GM19463 (cell line): ENCODE measurements at regions not wholly inside any gene's neighbourhood (a gene's known extent, or its start where the extent isn't known, plus 50 kb on each side); places are given as distances from the start of the nearest gene placed in this dataset.
A peak's percentile ranks its signal among the peaks of the same experiment; 100 is the strongest.
"Not testable (repeated sequence)": the region's sequence is repeated elsewhere in the genome, so short reads cannot be mapped to it uniquely, and the experiment has no call there.

ENCODE experiments used
- ATAC-seq: cut with Tn5 transposase; IDR thresholded peaks from one replicate; pipeline ENCODE4 v1.9.1; 2021; ENCODE audit warnings: mild to moderate bottlenecking, moderate library complexity; ENCODE audit not compliant: unreplicated experiment

- not testable (repeated sequence) for ATAC-seq
These were observed 91.1 kb upstream of the KRAS start for GRCh38 chr12:25341877-25342276.

- no peak for ATAC-seq
These were observed 87.2 kb upstream of the KRAS start for GRCh38 chr12:25337916-25338315.

- ATAC-seq = peak; percentile 71
These were observed 81.4 kb upstream of the KRAS start for GRCh38 chr12:25332143-25332542.

DNA sequence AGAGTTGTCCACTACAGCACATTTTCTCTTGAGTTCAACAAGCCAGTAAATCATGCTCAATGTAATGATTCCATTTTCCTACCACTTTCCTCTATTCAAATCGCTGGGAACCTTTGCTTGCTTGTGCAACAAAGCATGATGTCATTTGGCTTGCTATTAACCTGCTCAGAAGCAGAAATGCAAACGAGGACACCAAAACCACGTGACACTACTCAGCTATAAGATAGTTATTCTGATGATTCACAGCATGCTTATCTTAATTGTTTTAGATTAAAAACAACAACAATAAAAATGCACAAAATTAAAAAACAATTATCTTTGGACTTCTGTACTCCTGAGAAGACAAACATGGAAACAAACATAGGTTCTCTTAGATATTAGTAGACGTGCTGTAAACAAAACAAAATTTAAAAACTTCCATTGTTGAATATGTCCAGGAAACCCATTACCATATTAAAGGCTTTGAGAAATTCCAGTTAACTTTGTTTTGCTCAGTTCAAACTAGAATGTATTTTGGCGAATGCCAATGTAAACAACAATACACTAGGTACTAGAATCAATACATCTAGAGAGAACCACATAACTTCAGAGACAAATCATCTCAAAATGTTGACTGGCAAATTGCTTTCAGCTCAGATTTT, 77.5 kb upstream of the KRAS start:
- ATAC-seq = peak; percentile 41

DNA sequence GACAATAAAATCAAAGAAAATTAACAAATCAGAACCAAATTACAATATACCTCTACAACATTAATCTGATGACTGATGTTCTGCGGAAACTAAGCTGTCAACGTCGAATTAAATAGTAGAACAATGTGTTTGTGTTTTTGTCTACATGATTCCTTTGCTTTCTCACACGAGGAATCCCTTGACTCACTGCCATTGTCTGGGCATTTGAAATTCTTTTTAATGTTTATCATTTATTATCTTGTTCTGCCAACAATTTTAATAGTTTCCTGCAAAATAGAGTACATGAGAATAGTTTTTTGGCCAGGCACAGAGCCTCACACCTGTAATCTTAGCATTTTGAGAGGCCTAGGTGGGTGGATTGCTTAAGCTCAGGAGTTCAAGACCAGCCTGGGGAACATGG, 76.6 kb upstream of the KRAS start:
- ATAC-seq = no peak

DNA sequence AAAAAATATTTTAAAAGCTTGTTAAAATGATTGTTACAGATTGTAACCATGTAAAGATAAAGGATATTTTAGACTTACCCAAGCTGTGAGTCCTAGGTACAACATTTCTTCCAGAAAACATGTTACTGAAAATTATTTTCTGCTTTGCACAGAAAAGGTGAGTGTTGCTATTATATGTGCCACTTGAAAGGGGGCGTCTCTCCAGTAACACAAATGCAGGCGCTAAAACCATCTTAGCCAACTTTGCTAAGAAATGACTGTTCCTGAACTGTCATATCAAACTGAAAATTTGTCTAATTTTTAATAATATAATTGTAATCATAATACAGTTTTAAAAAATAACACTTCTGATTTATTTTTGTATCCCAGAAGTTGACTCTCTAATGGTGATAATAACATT, 75.6 kb upstream of the KRAS start:
- ATAC-seq = no peak

GRCh38 chr12:25324861-25325260, 74.1 kb upstream of the KRAS start:
- ATAC-seq = no peak

- ATAC-seq = no peak
These were observed 72.9 kb upstream of the KRAS start for GRCh38 chr12:25323581-25323982.

- ATAC-seq = no peak
These were observed 72.3 kb upstream of the KRAS start for GRCh38 chr12:25322918-25323531.

GRCh38 chr12:25322351-25322750, 71.6 kb upstream of the KRAS start:
- ATAC-seq = no peak

- ATAC-seq = no peak
These were observed 71.0 kb upstream of the KRAS start for GRCh38 chr12:25321772-25322171.

DNA sequence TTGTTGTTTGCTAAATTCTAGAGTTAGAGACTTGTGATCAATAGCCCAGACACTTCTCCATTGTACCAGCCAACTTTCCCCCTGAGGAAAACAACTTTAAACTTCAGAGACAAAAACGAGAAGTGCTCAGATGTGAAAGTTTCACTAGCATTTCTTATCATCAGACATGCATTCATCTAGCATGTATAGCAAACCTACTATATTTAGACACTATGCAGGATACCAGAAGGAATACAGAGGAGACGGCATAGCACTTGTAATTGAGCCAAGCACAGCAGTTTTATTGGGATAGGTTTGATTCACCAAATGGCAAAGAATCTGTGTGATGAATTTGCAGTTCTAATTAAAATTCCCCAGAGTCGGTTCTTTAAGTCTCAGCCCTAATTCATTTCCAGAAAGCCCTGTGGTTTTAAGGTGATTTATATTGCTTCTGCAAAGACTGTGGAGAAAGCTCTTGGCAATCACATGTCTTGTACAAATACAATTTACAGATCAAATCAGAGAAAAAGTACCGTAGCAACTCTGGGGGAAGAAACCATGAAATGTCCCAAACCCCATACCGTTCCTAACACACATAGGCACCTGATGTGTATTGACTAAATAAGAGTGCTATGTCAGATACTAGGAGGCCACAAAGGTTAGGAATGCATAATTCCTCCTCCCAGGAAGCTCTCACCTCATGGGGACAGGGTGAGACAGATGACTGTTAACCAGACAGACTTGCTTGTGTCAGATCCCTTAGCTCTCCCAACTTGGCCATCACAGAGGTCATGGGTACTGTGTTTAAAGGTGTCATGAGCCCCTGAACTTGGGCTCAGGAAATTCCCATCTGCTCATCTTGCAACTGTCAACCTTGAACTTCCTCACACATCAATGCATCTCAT, 69.6 kb upstream of the KRAS start:
- peak; percentile 56 for ATAC-seq

- peak; percentile 7 for ATAC-seq
These were observed 68.7 kb upstream of the KRAS start for GRCh38 chr12:25319233-25319984.

DNA sequence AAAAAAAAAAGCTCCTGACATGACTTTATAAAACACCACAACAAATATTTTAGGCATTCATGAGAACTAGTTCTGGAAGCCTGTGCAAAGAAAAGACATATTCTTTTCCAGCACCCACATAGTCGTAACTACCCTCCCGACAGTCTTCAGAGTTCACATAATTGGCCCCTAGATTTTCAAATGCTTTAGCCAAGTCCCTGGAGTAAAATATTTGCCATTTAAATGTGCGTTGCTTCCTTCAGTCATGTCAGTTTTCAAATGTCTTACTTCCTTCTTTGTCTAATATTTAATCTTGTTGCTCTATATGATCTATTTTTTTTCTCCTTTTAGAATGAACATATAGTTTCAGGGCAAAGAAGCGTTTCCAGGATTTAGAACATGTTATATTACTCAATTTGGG, 66.8 kb upstream of the KRAS start:
- no peak for ATAC-seq

- ATAC-seq = no peak
These were observed 64.7 kb upstream of the KRAS start for GRCh38 chr12:25315388-25315787.

DNA sequence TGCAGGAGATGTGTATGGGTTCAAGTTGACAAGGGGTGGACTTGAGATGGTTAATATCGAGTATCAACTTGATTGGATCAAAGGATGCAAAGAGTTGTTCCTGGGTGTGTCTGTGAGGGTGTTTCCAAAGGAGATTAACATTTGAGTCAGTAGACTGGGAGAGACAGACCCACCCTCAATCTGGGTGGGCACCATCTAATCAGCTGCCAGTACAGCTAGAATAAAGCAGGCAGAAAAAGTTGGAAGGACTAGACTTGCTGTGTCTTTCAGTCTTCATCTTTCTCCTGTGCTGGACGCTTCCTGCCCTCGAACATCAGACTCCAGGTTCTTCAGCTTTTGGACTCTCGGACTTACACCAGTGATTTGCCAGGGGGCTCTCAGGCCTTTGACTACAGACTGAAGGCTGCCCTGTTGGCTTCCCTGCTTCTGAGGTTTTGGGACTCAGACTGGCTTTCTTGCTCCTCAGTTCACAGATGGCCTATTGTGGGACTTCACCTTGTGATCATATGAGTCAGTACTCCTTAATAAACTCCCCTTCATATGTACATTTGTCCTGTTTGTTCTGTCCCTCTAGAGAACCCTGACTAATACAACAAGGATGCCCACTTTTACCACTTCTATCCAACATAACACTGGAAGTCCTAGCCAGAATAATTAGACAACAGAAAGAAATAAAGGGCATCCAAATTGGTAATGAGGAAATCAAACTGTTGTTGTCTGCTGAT, 62.7 kb upstream of the KRAS start:
- ATAC-seq = not testable (repeated sequence)

DNA sequence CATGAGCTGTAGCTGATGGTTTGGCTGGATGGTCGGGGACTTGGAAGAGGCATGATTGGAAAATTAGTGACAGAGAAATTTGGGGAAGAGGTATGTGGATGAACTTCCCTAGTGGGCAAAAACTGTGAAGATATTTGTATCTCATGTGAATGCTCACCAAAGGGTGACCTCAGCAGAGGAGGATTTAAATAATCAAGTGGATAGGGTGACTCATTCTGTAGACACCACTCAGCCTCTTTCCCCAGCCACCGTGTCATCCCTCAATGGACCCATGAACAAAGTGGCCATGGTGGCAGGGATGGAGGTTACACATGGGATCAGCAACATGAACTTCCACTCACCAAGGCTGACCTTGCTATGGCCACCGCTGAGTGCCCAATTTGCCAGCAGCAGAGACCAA, 60.8 kb upstream of the KRAS start:
- ATAC-seq = no peak

- ATAC-seq = not testable (repeated sequence)
These were observed 59.3 kb upstream of the KRAS start for GRCh38 chr12:25310071-25310470.

- no peak for ATAC-seq
These were observed 58.0 kb upstream of the KRAS start for GRCh38 chr12:25308756-25309155.

- ATAC-seq = no peak
These were observed 57.1 kb upstream of the KRAS start for GRCh38 chr12:25307818-25308217.

DNA sequence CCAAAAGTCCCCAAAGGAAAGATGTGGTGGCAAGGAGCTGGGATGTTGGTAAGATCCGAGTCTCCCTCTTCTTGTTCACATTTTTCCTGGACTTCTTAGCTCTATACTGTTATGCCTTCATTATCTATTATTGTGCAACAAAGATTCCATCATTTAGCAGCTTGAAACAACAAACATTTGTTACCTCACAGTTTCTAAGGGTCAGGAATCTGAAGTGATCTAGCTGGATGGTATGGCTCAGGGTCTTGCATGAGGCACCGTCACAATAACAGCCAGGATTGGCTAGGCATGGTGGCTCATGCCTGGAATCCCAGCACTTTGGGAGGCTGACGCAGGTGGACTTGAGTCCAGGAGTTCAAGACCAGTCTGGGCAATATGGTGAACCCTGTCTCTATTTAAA, 51.1 kb upstream of the KRAS start:
- ATAC-seq = no peak
